NCI-H510A treated with DMSO at 0.1 percent for 48 hours (cell line): ENCODE measurements at regions not wholly inside any gene's neighbourhood (a gene's known extent, or its start where the extent isn't known, plus 50 kb on each side); places are given as distances from the start of the nearest gene placed in this dataset.
"Not testable (repeated sequence)": the region's sequence is repeated elsewhere in the genome, so short reads cannot be mapped to it uniquely, and the experiment has no call there.

Experiments
- DNase-seq: peaks from one replicate; lab custom pipeline; 2025; lab: John Stamatoyannopoulos, UW

GRCh38 chr22:22716136-22716665 is 71.8 kb downstream of the GGTLC2 start:
- DNase-seq = no peak

- DNase-seq = no peak
Measured at GRCh38 chr22:22717664-22718063, 73.2 kb downstream of the GGTLC2 start.

- no peak for DNase-seq
Measured at GRCh38 chr22:22720201-22720723, 75.8 kb downstream of the GGTLC2 start.

GRCh38 chr22:22720724-22721261 is 76.4 kb downstream of the GGTLC2 start:
- no peak for DNase-seq

- DNase-seq = no peak
Measured at GRCh38 chr22:22721681-22722354, 77.4 kb downstream of the GGTLC2 start.

GRCh38 chr22:22728382-22728781 is 84.0 kb downstream of the GGTLC2 start:
- no peak for DNase-seq

GRCh38 chr22:22730655-22731373 is 86.4 kb downstream of the GGTLC2 start:
- DNase-seq = no peak

- DNase-seq = no peak
Measured at GRCh38 chr22:22731374-22731676, 86.9 kb downstream of the GGTLC2 start.

GRCh38 chr22:22733006-22733405 is 88.6 kb downstream of the GGTLC2 start:
- not testable (repeated sequence) for DNase-seq

GRCh38 chr22:22733881-22734373 is 89.5 kb downstream of the GGTLC2 start:
- DNase-seq = no peak

GRCh38 chr22:22734395-22735272 is 90.2 kb downstream of the GGTLC2 start:
- DNase-seq = not testable (repeated sequence)

- not testable (repeated sequence) for DNase-seq
Measured at GRCh38 chr22:22735276-22735675, 90.9 kb downstream of the GGTLC2 start.

- DNase-seq = no peak
Measured at GRCh38 chr22:22735695-22736611, 91.5 kb downstream of the GGTLC2 start.

- no peak for DNase-seq
Measured at GRCh38 chr22:22737590-22737989, 93.2 kb downstream of the GGTLC2 start.

- DNase-seq = no peak
Measured at GRCh38 chr22:22738959-22739585, 94.7 kb downstream of the GGTLC2 start.

- no peak for DNase-seq
Measured at GRCh38 chr22:22740560-22741276, 96.3 kb downstream of the GGTLC2 start.

GRCh38 chr22:22741843-22742242 is 97.4 kb downstream of the GGTLC2 start:
- no peak for DNase-seq

- no peak for DNase-seq
Measured at GRCh38 chr22:22742641-22743040, 98.2 kb downstream of the GGTLC2 start.

- no peak for DNase-seq
Measured at GRCh38 chr22:22743128-22743760, 98.8 kb downstream of the GGTLC2 start.
